Peyer's patch (tissue), 4 donors: ENCODE measurements at regions not wholly inside any gene's neighbourhood (a gene's known extent, or its start where the extent isn't known, plus 50 kb on each side); places are given as distances from the start of the nearest gene placed in this dataset.

Source experiments
- DNase-seq, 3 donors: peaks; one replicate each; pipeline ENCODE4 v3.0.0-alpha.2; 2017 to 2019
- H3K27ac ChIP-seq, 4 donors: fragments of 200-600 bp; sonication (generic); one replicate each; pipeline ENCODE4 v1.5.1; 2016 to 2019
- H3K27me3 ChIP-seq, 2 donors: fragments of 200-600 bp; sonication (generic); one replicate each; pipeline ENCODE4 v1.5.1; 2019
- H3K36me3 ChIP-seq, 3 donors: fragments of 200-600 bp; sonication (generic); one replicate each; pipeline ENCODE4 v1.5.1; 2016 to 2019
- H3K4me1 ChIP-seq, 4 donors: fragments of 200-600 bp; sonication (generic); one replicate each; pipeline ENCODE4 v1.5.1; 2016 to 2019
- H3K4me3 ChIP-seq, 4 donors: fragments of 200-600 bp; sonication (generic); 1 replicate in 3 of 4; 2 replicates in 1 of 4; pipeline ENCODE4 v1.5.1; 2016 to 2019; ENCODE audit warnings: mild to moderate bottlenecking in 1 of 4
- H3K9me3 ChIP-seq, 4 donors: fragments of 200-600 bp; sonication (generic); one replicate each; pipeline ENCODE4 v1.5.1; 2016 to 2019; ENCODE audit warnings: mild to moderate bottlenecking in 1 of 4
- CTCF ChIP-seq, 6 experiments: fragments of 450-650 bp in 4 of 6; fragments of 200-600 bp in 2 of 6; sonication (generic) in 1 of 6; IDR thresholded peaks; one replicate each; pipeline ENCODE4 v1.5.1; 2017 to 2019; ENCODE audit warnings: antibody characterized with exemption in 6 of 6, mild to moderate bottlenecking in 3 of 6, moderate library complexity in 1 of 6
- POLR2A ChIP-seq, 2 donors: fragments of 450-650 bp; IDR thresholded peaks; one replicate each; pipeline ENCODE4 v1.5.1; 2017; ENCODE audit warnings: antibody characterized with exemption in 2 of 2, mild to moderate bottlenecking in 2 of 2, moderate library complexity in 2 of 2

GRCh38 chr4:133713340-133713739 lies 488.2 kb downstream of the PABPC4L start:
- TF ChIP-seq CTCF (IDR thresholded peaks at IDR 0.05) (no peak), POLR2A (IDR thresholded peaks at IDR 0.05) (no peak)
- Histone ChIP-seq H3K4me1 (no peaks in the 10 kb centered on the region), H3K27me3 (no peaks in the 10 kb centered on the region), H3K27ac (no peak overlapping the region), H3K36me3 (no peaks in the 10 kb centered on the region), H3K9me3 (no peaks in the 10 kb centered on the region), H3K4me3 (no peak overlapping the region)
- DNase-seq = no peak

GRCh38 chr4:133711817-133712216 lies 489.8 kb downstream of the PABPC4L start:
- H3K4me3 ChIP-seq = no peak overlapping the region
- H3K4me1 ChIP-seq = no peaks in the 10 kb centered on the region
- H3K36me3 ChIP-seq = no peaks in the 10 kb centered on the region
- no peaks in the 10 kb centered on the region for H3K9me3 ChIP-seq
- no peaks in the 10 kb centered on the region for H3K27me3 ChIP-seq
- no peak overlapping the region for H3K27ac ChIP-seq
- no peak for TF ChIP-seq POLR2A (IDR thresholded peaks at IDR 0.05)
- no peak for TF ChIP-seq CTCF (IDR thresholded peaks at IDR 0.05)
- no peak for DNase-seq

DNA sequence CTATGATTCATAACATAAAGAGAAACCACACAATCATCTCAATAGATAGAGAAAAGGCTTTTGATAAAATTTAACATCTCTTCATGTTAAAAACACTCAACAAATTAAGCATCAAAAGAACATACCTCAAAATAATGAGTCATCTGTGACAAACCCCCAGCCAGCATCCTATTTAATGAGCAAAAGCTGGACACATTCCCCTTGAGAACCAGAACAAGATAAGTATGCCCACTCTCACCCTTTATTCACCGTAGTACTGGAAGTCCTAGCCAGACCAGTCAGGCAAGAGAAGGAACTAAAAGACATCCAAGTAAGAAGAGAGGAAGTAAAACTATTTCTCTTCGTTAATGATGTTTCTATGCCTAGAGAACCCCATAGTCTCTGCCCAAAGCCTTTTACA lies 507.2 kb downstream of the PABPC4L start:
- no peaks in the 10 kb centered on the region for H3K9me3 ChIP-seq
- no peak for TF ChIP-seq POLR2A (IDR thresholded peaks at IDR 0.05)
- no peak for TF ChIP-seq CTCF (IDR thresholded peaks at IDR 0.05)
- H3K4me1 ChIP-seq = no peaks in the 10 kb centered on the region
- no peaks in the 10 kb centered on the region for H3K36me3 ChIP-seq
- no peak for DNase-seq
- H3K27me3 ChIP-seq = no peaks in the 10 kb centered on the region
- no peak overlapping the region for H3K27ac ChIP-seq
- H3K4me3 ChIP-seq = no peak overlapping the region

GRCh38 chr4:133683967-133684366 lies 517.6 kb downstream of the PABPC4L start:
- Histone ChIP-seq H3K4me1 (no peaks in the 10 kb centered on the region), H3K27me3 (no peaks in the 10 kb centered on the region), H3K4me3 (no peak overlapping the region), H3K36me3 (no peaks in the 10 kb centered on the region), H3K9me3 (no peaks in the 10 kb centered on the region), H3K27ac (no peak overlapping the region)
- no peak for DNase-seq
- TF ChIP-seq CTCF (IDR thresholded peaks at IDR 0.05) (no peak), POLR2A (IDR thresholded peaks at IDR 0.05) (no peak)

DNA sequence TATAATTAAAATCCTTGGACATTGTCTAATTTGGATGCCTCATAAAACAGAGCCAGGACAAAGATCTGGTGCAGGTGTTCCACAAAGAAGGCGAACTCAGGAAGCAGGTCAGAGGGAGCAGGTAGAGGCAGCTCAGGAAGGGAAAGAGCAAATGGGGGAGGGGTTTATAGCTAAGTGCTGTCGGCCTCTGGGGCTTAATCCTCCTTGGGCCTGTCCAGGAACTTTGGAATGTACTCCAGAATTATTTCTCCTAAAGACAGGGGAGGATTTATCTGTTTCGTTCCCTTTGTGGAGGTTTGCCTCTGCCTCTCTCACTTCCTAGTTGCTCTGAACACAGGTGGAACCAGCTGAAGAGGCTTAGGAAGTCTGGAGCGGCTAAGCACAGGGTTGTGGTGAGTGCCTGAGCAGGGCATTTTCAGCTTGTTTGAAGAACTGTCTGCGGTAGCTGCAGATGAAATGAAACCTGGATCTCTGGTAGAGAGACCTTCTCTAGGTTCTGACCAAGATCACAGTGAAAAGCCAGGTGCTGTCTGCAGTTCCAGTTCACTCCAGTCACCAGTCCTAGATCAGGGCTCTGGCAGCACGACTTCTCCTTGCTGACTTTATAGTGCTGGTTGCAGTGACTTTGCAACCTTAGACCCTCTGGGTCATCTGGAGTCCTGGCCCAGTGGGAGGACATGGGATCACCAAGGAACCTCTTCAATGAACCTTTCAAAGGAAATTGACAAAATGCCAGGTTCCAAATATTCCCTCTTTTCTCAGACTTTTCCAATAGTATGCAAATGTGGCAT lies 519.2 kb downstream of the PCDH10 start:
- H3K36me3 ChIP-seq = no peaks in the 10 kb centered on the region
- DNase-seq = no peak
- TF ChIP-seq CTCF (IDR thresholded peaks at IDR 0.05) (no peak), POLR2A (IDR thresholded peaks at IDR 0.05) (no peak)
- no peaks in the 10 kb centered on the region for H3K27me3 ChIP-seq
- no peak overlapping the region for H3K27ac ChIP-seq
- H3K9me3 ChIP-seq = no peaks in the 10 kb centered on the region
- H3K4me3 ChIP-seq = no peak overlapping the region
- H3K4me1 ChIP-seq = no peaks in the 10 kb centered on the region
